Ishikawa (cell line): ENCODE measurements at regions not wholly inside any gene's neighbourhood (a gene's known extent, or its start where the extent isn't known, plus 50 kb on each side); places are given as distances from the start of the nearest gene placed in this dataset.

Experiments used
- CEBPB ChIP-seq: IDR thresholded peaks from 2 replicates; pipeline ENCODE4 v1.6.1; 2012
- CREB1 ChIP-seq: IDR thresholded peaks from 2 replicates; pipeline ENCODE4 v1.6.1; 2012; ENCODE audit warnings: low read depth
- EP300 ChIP-seq: IDR thresholded peaks from 2 replicates; pipeline ENCODE4 v1.6.1; 2012; ENCODE audit warnings: borderline replicate concordance
- NFIC ChIP-seq: IDR thresholded peaks from 2 replicates; pipeline ENCODE4 v1.6.1; 2012
- RAD21 ChIP-seq: IDR thresholded peaks from 2 replicates; pipeline ENCODE4 v1.6.1; 2012; ENCODE audit warnings: low read depth
- REST ChIP-seq: IDR thresholded peaks from 2 replicates; pipeline ENCODE4 v1.6.1; 2012; ENCODE audit warnings: low read depth, mild to moderate bottlenecking
- TAF1 ChIP-seq: IDR thresholded peaks from 2 replicates; pipeline ENCODE4 v1.6.1; 2012; ENCODE audit warnings: low read depth, mild to moderate bottlenecking
- TEAD4 ChIP-seq: IDR thresholded peaks from 2 replicates; pipeline ENCODE4 v1.6.1; 2012
- YY1 ChIP-seq: IDR thresholded peaks from 2 replicates; pipeline ENCODE4 v1.6.1; 2012; ENCODE audit warnings: low read depth
- TF ChIP-seq, protein P1 (sequence below): IDR thresholded peaks from 2 replicates; pipeline ENCODE4 v1.6.1; 2012
- TF ChIP-seq, protein P2 (sequence below): IDR thresholded peaks from 2 replicates; pipeline ENCODE4 v1.6.1; 2012

DNA sequence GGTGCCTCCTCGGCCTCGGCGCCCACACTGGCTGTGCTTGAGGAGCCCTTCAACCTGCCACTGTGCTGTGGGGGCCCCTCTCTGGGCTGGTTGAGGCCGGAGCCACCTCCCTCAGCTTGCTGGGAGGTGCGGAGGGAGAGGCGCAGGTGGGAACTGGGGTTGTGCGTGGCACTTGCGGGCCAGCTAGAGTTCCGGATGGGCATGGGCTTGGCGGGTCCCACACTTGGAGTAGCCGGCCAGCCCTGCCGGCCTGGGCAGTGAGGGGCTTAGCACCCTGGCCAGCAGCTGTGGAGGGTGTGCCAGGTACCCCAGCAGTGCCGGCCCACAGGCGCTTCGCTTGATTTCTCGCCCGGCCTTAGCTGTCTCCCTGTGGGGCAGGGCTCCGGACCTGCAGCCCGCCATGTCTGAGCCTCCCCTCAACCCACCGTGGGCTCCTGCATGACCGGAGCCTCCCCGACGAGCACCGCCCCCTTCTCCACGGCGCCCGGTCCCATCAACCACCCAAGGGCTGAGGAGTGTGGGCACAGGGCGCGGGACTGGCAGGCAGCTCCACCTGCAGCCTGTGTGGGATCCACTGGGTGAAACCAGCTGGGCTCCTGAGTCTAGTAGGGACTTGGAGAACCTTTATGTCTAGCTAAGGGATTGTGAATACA is 723.8 kb downstream of the DIAPH3 start:
- TF ChIP-seq TAF1, result no peak
- TF ChIP-seq EP300, result no peak
- TF ChIP-seq YY1, result no peak
- TF ChIP-seq CEBPB, result no peak
- TF ChIP-seq, protein P1, sequence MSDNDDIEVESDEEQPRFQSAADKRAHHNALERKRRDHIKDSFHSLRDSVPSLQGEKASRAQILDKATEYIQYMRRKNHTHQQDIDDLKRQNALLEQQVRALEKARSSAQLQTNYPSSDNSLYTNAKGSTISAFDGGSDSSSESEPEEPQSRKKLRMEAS, result no peak
- no peak for TF ChIP-seq RAD21
- no peak for TF ChIP-seq TEAD4
- no peak for TF ChIP-seq REST
- no peak for TF ChIP-seq CREB1
- TF ChIP-seq NFIC, result no peak
- TF ChIP-seq, protein P2, sequence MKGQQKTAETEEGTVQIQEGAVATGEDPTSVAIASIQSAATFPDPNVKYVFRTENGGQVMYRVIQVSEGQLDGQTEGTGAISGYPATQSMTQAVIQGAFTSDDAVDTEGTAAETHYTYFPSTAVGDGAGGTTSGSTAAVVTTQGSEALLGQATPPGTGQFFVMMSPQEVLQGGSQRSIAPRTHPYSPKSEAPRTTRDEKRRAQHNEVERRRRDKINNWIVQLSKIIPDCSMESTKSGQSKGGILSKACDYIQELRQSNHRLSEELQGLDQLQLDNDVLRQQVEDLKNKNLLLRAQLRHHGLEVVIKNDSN, result no peak
